Mesenchymal stem cell (in vitro differentiated cells and primary cell): ENCODE measurements at regions not wholly inside any gene's neighbourhood (a gene's known extent, or its start where the extent isn't known, plus 50 kb on each side); places are given as distances from the start of the nearest gene placed in this dataset.

Experiments used
- DNase-seq: peaks from one replicate; pipeline ENCODE4 v3.0.0-alpha.2; 2013
- H2AFZ ChIP-seq: one replicate; pipeline ENCODE4 v1.6.1; 2013; ENCODE audit warnings: low read depth, mild to moderate bottlenecking, control low read depth, inconsistent platforms, low read length, moderate library complexity
- H2AK5ac ChIP-seq: 2 replicates; pipeline ENCODE4 v1.6.1; 2013; ENCODE audit warnings: low read length, moderate library complexity, mild to moderate bottlenecking, inconsistent platforms; ENCODE audit not compliant: severe bottlenecking
- H2BK120ac ChIP-seq: one replicate; pipeline ENCODE4 v1.6.1; 2013; ENCODE audit warnings: low read depth, mild to moderate bottlenecking, inconsistent platforms, low read length, moderate library complexity
- H2BK12ac ChIP-seq, 2 experiments: one replicate each; pipeline ENCODE4 v1.6.1; 2013; ENCODE audit warnings: inconsistent platforms in 2 of 2, low read length in 2 of 2, mild to moderate bottlenecking in 2 of 2, moderate library complexity in 2 of 2, control low read depth in 1 of 2
- H2BK15ac ChIP-seq: one replicate; pipeline ENCODE4 v1.6.1; 2013; ENCODE audit warnings: mild to moderate bottlenecking, low read depth, inconsistent platforms; ENCODE audit not compliant: poor library complexity, severe bottlenecking
- H2BK5ac ChIP-seq: 2 replicates; pipeline ENCODE4 v1.6.1; 2013; ENCODE audit warnings: low read depth, mild to moderate bottlenecking, low read length, control low read depth, inconsistent platforms; ENCODE audit not compliant: poor library complexity, severe bottlenecking
- H3K14ac ChIP-seq, 2 experiments: one replicate each; pipeline ENCODE4 v1.6.1; 2013; ENCODE audit warnings: inconsistent platforms in 2 of 2, low read length in 2 of 2, control low read depth in 1 of 2, mild to moderate bottlenecking in 1 of 2, moderate library complexity in 1 of 2
- H3K18ac ChIP-seq, 2 experiments: one replicate each; pipeline ENCODE4 v1.6.1; 2013; ENCODE audit warnings: inconsistent platforms in 2 of 2, low read length in 2 of 2, control low read depth in 1 of 2, low read depth in 1 of 2, mild to moderate bottlenecking in 1 of 2
- H3K23ac ChIP-seq, 2 experiments: one replicate each; pipeline ENCODE4 v1.6.1; 2013; ENCODE audit warnings: inconsistent platforms in 2 of 2, low read length in 2 of 2, mild to moderate bottlenecking in 2 of 2, moderate library complexity in 2 of 2, control low read depth in 1 of 2
- H3K27ac ChIP-seq: 2 replicates; pipeline ENCODE4 v1.5.1; 2013; ENCODE audit warnings: mild to moderate bottlenecking, moderate library complexity, low read length, control low read depth, inconsistent platforms; ENCODE audit not compliant: poor library complexity, severe bottlenecking
- H3K27me3 ChIP-seq, 2 experiments: 2 replicates each; pipeline versions ENCODE4 v1.6.1 to v1.7.0; 2013; ENCODE audit warnings: low read length in 2 of 2, mild to moderate bottlenecking in 2 of 2, moderate library complexity in 2 of 2, control low read depth in 1 of 2, inconsistent platforms in 1 of 2; ENCODE audit not compliant: control insufficient read depth in 1 of 2, insufficient read depth in 1 of 2
- H3K36me3 ChIP-seq, 2 experiments: 2 replicates each; pipeline versions ENCODE4 v1.6.1 to v1.7.0; 2013; ENCODE audit warnings: low read length in 2 of 2, control low read depth in 1 of 2, inconsistent platforms in 1 of 2, low read depth in 1 of 2, mild to moderate bottlenecking in 1 of 2; ENCODE audit not compliant: insufficient read depth in 2 of 2, control insufficient read depth in 1 of 2
- H3K4ac ChIP-seq, 2 experiments: one replicate each; pipeline ENCODE4 v1.6.1; 2013; ENCODE audit warnings: inconsistent platforms in 2 of 2, low read length in 2 of 2, mild to moderate bottlenecking in 2 of 2, moderate library complexity in 2 of 2, control low read depth in 1 of 2, low read depth in 1 of 2
- H3K4me1 ChIP-seq: 2 replicates; pipeline ENCODE4 v1.6.1; 2013; ENCODE audit warnings: low read depth, low read length, control low read depth; ENCODE audit not compliant: control insufficient read depth, insufficient read depth
- H3K4me2 ChIP-seq: 2 replicates; pipeline ENCODE4 v1.6.1; 2013; ENCODE audit warnings: low read length, mild to moderate bottlenecking, inconsistent platforms; ENCODE audit not compliant: poor library complexity, severe bottlenecking
- H3K4me3 ChIP-seq, 2 experiments: 2 replicates each; pipeline versions ENCODE4 v1.5.1 to v1.7.0; 2013; ENCODE audit warnings: low read length in 2 of 2, mild to moderate bottlenecking in 2 of 2, control low read depth in 1 of 2, low read depth in 1 of 2; ENCODE audit not compliant: insufficient read depth in 1 of 2
- H3K79me1 ChIP-seq: replicated peaks from 2 replicates; pipeline ENCODE4 v1.6.1; 2013; ENCODE audit warnings: mild to moderate bottlenecking, control low read depth, low read length, inconsistent platforms; ENCODE audit not compliant: poor library complexity, severe bottlenecking
- H3K9ac ChIP-seq: 2 replicates; pipeline ENCODE4 v1.7.0; 2013; ENCODE audit warnings: mild to moderate bottlenecking, low read length, moderate library complexity
- H3K9me3 ChIP-seq: 2 replicates; pipeline ENCODE4 v1.7.0; 2013; ENCODE audit warnings: mild to moderate bottlenecking, low read length; ENCODE audit not compliant: control insufficient read depth
- H4K8ac ChIP-seq: one replicate; pipeline ENCODE4 v1.6.1; 2013; ENCODE audit warnings: inconsistent platforms, mild to moderate bottlenecking, low read length, moderate library complexity
- H4K91ac ChIP-seq: one replicate; pipeline ENCODE4 v1.6.1; 2013; ENCODE audit warnings: mild to moderate bottlenecking, low read length, inconsistent platforms
- WGBS: methylation state at CpG from one replicate; pipeline ENCODE4 v1.1.7; 2013; ENCODE audit warnings: mixed read lengths; 5-methylcytosine and 5-hydroxymethylcytosine counted together

- no peak overlapping the region for H2BK15ac ChIP-seq
- no peak overlapping the region for H3K4me2 ChIP-seq
- no peaks in the 10 kb centered on the region for H3K27me3 ChIP-seq
- H3K27ac ChIP-seq = no peak overlapping the region
- no peak overlapping the region for H3K4ac ChIP-seq
- H2BK12ac ChIP-seq = no peak overlapping the region
- H3K23ac ChIP-seq = no peak overlapping the region
- H4K91ac ChIP-seq = no peak overlapping the region
- no peak overlapping the region for H2AK5ac ChIP-seq
- H3K14ac ChIP-seq = no peak overlapping the region
- H3K9me3 ChIP-seq = no peaks in the 10 kb centered on the region
- H3K4me3 ChIP-seq = no peak overlapping the region
- 87% methylated on average over 3 of the region's 3 CpGs for WGBS
- H3K79me1 ChIP-seq = no peaks in the 10 kb centered on the region
- H2AFZ ChIP-seq = no peak overlapping the region
- peaks cover 2% of the 10 kb centered on the region for H3K4me1 ChIP-seq
- no peak overlapping the region for H2BK120ac ChIP-seq
- H3K18ac ChIP-seq = no peak overlapping the region
- no peak for DNase-seq
- H2BK5ac ChIP-seq = no peak overlapping the region
- H4K8ac ChIP-seq = no peak overlapping the region
- no peak overlapping the region for H3K9ac ChIP-seq
- no peaks in the 10 kb centered on the region for H3K36me3 ChIP-seq
Observed at GRCh38 chr3:107212618-107213017, 164.6 kb upstream of the CCDC54 start.

- Histone ChIP-seq H2BK5ac (no peak overlapping the region), H3K23ac (no peak overlapping the region), H3K9ac (no peak overlapping the region), H2BK15ac (no peak overlapping the region), H2AK5ac (no peak overlapping the region), H3K27ac (no peak overlapping the region), H2AFZ (no peak overlapping the region), H3K4me2 (no peak overlapping the region), H2BK12ac (peak overlapping the region in 1 of 2 experiments; percentile 66), H4K8ac (no peak overlapping the region), H3K36me3 (no peaks in the 10 kb centered on the region), H3K9me3 (no peaks in the 10 kb centered on the region), H4K91ac (no peak overlapping the region), H3K14ac (no peak overlapping the region), H3K4me3 (no peak overlapping the region), H3K4me1 (peaks cover 2% of the 10 kb centered on the region), H3K18ac (peak overlapping the region in 1 of 2 experiments; percentile 14), H3K4ac (no peak overlapping the region), H3K79me1 (no peaks in the 10 kb centered on the region), H2BK120ac (no peak overlapping the region), H3K27me3 (no peaks in the 10 kb centered on the region)
- no peak for DNase-seq
- WGBS = 87% methylated on average over 6 of the region's 6 CpGs
Observed at GRCh38 chr3:107213044-107213669, 164.1 kb upstream of the CCDC54 start.

- H3K14ac ChIP-seq = no peak overlapping the region
- H3K27me3 ChIP-seq = no peaks in the 10 kb centered on the region
- peak overlapping the region; percentile 12 for H4K8ac ChIP-seq
- WGBS = over 99% methylated on average over 3 of the region's 5 CpGs
- no peak overlapping the region for H3K27ac ChIP-seq
- H3K18ac ChIP-seq = peak overlapping the region; percentile 58 to 71
- no peak overlapping the region for H2BK15ac ChIP-seq
- peak overlapping the region; percentile 64 for H4K91ac ChIP-seq
- H3K4me2 ChIP-seq = no peak overlapping the region
- H3K9me3 ChIP-seq = no peaks in the 10 kb centered on the region
- peak overlapping the region; percentile 92 to 95 for H2BK12ac ChIP-seq
- H2BK120ac ChIP-seq = no peak overlapping the region
- no peak overlapping the region for H2BK5ac ChIP-seq
- H3K9ac ChIP-seq = no peak overlapping the region
- no peak overlapping the region for H2AK5ac ChIP-seq
- no peak overlapping the region for H3K23ac ChIP-seq
- H2AFZ ChIP-seq = no peak overlapping the region
- H3K4ac ChIP-seq = peak overlapping the region in 1 of 2 experiments; percentile 80
- peaks cover 5% of the 10 kb centered on the region for H3K4me1 ChIP-seq
- DNase-seq = no peak
- H3K36me3 ChIP-seq = no peaks in the 10 kb centered on the region
- no peaks in the 10 kb centered on the region for H3K79me1 ChIP-seq
- no peak overlapping the region for H3K4me3 ChIP-seq
Observed at GRCh38 chr3:107216229-107216628, 161.0 kb upstream of the CCDC54 start.

GRCh38 chr3:107216711-107217110, 160.5 kb upstream of the CCDC54 start:
- peak overlapping the region in 1 of 2 experiments; percentile 36 for H3K14ac ChIP-seq
- DNase-seq = peak; percentile 89
- H2AFZ ChIP-seq = no peak overlapping the region
- H3K27ac ChIP-seq = peak overlapping the region; percentile 86
- no peaks in the 10 kb centered on the region for H3K9me3 ChIP-seq
- no peaks in the 10 kb centered on the region for H3K36me3 ChIP-seq
- H2BK12ac ChIP-seq = peak overlapping the region; percentile 69 to 98
- WGBS = 48% methylated on average over 3 of the region's 3 CpGs
- peak overlapping the region; percentile 22 for H2BK120ac ChIP-seq
- peak overlapping the region; percentile 70 for H2AK5ac ChIP-seq
- H3K79me1 ChIP-seq = no peaks in the 10 kb centered on the region
- peaks cover 5% of the 10 kb centered on the region for H3K4me1 ChIP-seq
- peak overlapping the region; percentile 74 to 88 for H3K18ac ChIP-seq
- H3K4ac ChIP-seq = peak overlapping the region; percentile 36 to 95
- peak overlapping the region; percentile 44 for H2BK15ac ChIP-seq
- H2BK5ac ChIP-seq = peak overlapping the region; percentile 74
- H4K91ac ChIP-seq = no peak overlapping the region
- H3K9ac ChIP-seq = peak overlapping the region; percentile 53
- peak overlapping the region; percentile 66 for H4K8ac ChIP-seq
- no peaks in the 10 kb centered on the region for H3K27me3 ChIP-seq
- no peak overlapping the region for H3K23ac ChIP-seq
- H3K4me2 ChIP-seq = no peak overlapping the region
- peak overlapping the region in 1 of 2 experiments; percentile 39 for H3K4me3 ChIP-seq
